NCI-H1092 treated with DMSO at 0.1 percent for 48 hours (cell line): ENCODE measurements at regions not wholly inside any gene's neighbourhood (a gene's known extent, or its start where the extent isn't known, plus 50 kb on each side); places are given as distances from the start of the nearest gene placed in this dataset.
"Not testable (repeated sequence)": the region's sequence is repeated elsewhere in the genome, so short reads cannot be mapped to it uniquely, and the experiment has no call there.

Experiments used
- DNase-seq: peaks from one replicate; lab custom pipeline; 2025; lab: John Stamatoyannopoulos, UW

- no peak for DNase-seq
These were observed 364.2 kb upstream of the CNTN3 start for GRCh38 chr3:74978684-74979083.

DNA sequence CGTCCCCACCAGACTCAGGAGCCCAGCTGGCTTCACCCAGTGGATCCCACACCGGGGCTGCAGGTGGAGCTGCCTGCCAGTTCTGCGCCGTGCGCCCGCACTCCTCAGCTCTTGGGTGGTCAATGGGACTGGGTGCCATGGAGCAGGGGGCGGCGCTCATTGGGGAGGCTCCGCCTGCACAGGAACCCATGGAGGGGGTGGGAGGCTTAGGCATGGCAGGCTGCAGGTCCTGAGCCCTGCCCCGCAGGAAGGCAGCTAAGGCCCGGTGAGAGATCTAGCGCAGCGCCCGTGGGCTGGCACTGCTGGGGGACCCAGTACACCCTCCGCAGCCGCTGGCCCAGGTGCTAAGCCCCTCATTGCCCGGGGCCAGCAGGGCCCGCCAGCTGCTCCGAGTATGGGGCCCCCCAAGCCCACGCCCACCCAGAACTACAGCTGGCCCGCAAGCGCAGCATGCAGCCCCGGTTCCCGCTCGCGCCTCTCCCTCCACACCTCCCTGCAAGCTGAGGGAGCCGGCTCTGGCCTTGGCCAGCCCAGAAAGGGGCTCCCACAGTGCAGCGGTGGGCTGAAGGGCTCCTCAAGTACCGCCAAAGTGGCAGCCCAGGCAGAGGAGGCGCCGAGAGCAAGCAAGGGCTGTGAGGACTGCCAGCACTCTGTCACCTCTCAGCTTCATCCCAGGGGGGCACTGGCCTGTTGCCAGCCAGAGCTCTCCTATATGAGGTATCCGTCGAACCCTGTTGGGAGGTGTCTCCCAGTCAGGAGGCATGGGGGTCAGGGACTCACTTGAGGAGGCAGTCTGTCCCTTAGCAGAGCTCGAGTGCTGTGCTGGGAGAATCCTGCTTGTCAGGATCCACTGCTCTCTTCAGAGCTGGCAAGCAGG lies 370.8 kb upstream of the CNTN3 start:
- DNase-seq: not testable (repeated sequence)

DNA sequence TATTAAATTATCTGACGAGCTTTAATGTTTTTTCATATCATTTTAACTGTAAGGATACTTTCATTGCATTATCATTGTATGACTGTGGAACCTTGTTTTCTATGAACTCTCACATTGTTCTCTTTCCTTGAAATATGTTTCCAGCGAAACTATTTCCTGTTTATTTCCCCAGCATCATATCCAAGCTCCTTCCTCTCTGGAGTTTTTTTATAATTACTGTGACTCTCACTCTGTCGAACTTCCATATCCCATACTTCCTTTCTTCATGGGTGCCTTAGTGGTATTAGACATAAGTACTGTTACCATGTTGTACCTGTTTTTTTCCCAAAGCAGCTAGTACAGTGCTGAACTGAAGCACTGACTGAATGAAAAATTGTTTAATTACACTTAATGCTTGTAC lies 373.6 kb upstream of the CNTN3 start:
- DNase-seq: no peak

GRCh38 chr3:74992898-74993297 lies 378.4 kb upstream of the CNTN3 start:
- DNase-seq: no peak

DNA sequence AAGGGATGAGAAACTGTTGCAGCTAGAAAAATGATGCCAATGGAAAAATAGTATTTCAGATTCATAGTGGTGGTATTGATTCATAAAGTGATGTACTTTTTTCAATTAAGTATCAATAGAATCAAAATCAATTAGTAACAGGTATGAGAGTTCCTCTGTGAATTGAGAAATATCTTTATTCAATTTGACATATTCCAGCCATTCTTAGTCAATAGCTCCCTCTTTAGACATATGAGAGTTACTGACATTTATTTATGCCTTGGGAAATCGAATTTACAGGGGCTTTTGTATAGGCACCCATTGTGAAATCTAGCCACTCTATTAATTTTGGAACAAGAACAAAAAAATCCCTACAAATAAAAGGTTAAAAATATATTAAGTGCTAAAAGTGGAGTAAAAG lies 386.9 kb upstream of the CNTN3 start:
- peak; percentile 25 for DNase-seq

DNA sequence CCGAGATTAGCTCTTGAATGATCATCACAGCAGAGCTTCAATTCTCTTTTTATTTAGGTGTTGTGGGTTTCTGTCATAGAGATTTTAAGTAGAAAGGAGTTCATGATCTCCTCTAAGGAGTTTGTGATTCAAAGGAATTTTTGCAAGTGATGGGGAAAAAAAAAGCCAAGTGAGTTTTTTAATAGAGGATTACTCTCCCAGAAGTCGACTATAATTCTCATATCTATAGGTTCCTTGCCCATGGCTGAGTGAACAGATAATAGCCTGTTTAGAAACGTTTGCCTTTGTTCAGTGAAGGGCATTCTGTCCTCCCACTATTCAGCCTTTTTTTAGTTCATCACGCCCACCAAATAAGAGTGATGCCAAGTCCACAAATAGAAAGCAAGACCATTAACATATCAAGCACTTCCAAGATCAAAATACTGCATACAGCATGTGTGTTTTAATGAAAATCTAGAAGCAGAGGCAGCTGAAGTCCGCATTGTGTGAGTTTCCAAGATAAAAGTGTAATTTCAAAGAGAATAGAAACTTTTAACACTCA lies 398.4 kb upstream of the CNTN3 start:
- DNase-seq: no peak

DNA sequence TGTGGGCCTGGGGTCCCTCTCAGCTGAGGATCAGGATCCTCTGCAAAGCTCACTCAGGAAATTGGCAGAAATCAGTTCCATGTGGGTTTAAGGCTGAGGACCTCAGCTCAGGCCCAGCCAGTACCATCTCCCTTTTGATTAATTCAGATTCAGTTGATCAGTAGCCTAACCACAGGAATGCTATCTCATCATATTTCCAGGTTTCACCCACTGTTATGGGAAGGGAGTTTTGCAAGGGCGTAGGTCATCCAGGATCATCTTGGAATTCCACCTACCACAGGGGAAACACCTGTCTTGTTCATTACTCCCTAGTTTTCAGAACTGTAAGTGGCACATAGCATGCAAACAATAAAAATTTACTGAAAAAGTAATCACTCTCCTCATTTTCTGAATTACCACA lies 399.5 kb upstream of the CNTN3 start:
- DNase-seq: no peak

GRCh38 chr3:75015280-75015679 lies 400.8 kb upstream of the CNTN3 start:
- no peak for DNase-seq

DNA sequence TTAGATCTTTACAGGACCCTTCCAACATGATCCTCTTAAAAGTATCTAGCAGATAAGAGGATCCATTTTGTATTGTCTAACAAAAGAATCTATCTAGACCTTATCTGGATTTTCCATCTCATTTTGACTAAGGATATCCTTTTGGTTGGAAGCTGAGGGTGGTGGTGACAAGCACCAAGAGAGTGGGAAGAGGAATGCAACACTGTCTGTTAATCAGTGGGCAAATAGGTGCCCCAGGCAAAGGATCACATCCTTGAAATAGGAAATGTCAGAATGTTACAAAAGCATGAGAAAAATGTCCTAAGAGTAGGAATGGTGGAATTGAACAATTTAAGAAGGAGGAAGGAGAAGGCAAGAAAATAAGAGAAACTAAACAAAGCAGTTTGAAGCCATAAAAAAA lies 420.7 kb upstream of the CNTN3 start:
- no peak for DNase-seq

DNA sequence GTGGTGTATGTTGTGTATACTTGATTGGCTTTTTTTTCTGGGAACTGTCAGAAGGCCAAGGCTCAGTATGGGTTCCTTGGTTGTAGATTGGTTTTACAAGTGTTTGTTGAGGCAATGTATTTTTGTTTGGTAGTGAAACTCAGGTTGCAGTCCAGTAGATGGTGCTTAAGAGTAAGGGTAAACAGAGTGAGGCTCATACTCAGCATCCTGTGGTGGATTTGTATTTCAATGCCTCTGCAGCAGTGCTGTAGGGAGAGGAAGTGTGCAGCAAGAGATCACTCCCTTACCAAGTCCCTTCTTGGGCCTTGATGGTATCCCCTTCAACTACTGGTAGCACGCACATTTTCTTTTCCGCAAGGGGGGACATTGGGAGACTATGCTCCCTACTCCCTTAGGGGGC lies 428.5 kb upstream of the CNTN3 start:
- DNase-seq: no peak

GRCh38 chr3:75048650-75049049 lies 434.2 kb upstream of the CNTN3 start:
- DNase-seq: no peak

DNA sequence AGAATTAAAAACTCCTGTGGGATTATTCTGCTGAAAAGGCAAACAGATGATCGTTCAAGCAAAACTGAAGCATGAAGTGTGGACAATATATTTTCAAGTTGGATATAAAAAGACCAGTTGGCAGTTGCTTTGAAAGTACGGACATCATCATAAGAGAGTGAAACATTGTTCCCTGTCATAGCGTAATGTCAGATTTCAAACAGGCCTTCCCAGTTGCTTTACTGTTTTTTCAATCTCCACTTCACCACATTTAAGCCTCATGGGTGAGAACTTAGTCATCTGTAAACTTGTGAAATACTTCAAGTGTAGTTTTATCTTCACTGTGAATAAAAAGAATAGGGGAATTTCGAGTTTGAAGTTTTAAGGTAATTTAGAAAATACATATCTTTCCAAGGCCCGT lies 435.1 kb upstream of the CNTN3 start:
- no peak for DNase-seq

DNA sequence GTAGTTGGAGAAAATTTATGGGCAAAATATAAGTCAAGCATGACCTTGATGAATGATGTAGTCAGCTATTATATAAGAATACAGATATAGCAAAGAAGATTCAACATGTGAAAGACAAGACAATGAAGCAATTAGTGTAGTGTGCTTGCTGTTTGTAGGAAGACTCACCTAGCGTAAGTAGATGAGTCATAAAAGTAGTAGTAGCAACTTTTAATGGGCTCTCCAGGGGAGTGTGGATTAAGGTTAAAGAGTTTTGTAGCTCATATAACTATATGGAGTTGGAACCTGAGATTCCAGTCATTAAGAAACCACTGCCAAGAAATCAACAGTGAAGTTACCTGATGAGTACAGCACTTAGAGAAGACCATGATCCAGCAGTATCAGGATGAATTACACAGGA lies 444.7 kb upstream of the CNTN3 start:
- DNase-seq: no peak

DNA sequence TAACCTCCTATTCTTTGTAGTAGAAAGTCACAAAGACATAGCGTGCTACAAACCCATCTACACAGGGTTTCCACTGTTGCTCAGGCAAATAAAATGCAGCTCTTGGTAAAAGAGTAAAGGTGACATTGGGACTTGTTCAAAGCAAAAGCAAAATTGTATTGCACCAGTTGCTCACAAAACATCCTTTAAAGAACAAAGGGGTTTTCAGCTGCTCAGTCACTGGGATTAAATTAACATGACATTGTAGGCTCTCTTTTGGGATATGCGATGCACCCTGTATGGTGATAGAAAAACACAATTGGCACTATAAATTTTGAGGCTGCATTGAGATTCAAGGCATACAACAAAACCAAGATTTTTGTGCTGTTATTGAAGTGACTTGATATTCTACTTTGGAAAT lies 447.3 kb upstream of the CNTN3 start:
- DNase-seq: no peak

DNA sequence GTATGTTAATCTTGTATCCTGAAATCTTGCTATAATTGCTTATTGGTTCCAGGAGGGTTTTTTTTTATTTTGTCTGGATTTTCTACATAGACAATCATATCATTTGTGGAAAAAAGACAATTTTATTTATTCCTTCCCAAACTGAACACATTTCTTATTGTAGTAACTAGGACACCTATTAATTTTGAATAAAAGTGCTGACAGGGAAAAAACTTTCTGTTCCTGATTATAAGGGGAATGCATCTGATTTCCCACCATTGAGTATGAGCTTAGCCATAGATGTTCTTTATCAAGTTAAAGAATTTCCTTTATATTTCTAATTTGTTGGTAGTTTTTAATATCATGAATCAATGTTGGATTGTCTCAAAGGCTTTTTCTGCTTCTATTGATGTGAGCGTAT lies 460.7 kb upstream of the CNTN3 start:
- no peak for DNase-seq

DNA sequence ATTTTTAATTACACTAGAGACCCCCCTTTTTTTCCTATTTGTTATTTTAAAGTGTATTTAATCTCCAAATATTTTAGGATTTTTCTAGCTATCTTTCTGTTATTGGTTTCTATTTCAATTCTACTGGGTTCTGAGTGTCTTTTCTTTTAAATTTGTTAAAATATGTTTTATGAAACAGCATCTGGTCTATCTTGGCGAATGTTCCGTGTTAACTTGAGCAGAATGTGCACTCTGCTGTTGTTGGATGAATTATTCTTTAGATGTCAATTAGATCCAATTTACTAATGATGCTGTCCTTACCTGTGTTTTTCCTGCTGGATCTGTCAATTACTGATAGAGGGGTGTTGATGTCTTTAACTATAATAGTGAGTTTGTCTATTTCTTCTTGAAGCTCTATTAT lies 462.0 kb upstream of the CNTN3 start:
- no peak for DNase-seq

GRCh38 chr3:75078290-75078689 lies 463.8 kb upstream of the CNTN3 start:
- DNase-seq: no peak

DNA sequence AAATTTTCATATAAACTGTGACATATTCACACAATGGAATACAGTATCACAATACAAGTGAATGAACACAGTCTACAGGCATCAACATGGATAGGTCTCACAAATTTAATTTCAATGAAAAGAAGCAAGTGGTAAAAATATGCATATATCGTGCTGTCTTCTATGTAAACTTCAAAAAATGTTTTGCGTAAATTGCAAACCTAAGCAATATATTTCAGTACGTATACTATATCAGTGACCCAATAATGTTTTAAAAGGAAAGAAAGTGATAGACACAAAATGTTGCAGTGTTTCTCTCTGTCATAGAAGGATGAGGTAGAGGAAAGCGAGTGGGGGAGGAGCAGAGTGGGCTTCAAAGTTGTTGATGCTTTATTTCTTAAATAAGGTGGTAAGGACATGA lies 468.4 kb upstream of the CNTN3 start:
- DNase-seq: no peak

GRCh38 chr3:75089841-75090240 lies 475.4 kb upstream of the CNTN3 start:
- peak; percentile 16 for DNase-seq

GRCh38 chr3:75101329-75102147 lies 487.1 kb upstream of the CNTN3 start:
- DNase-seq: no peak

- no peak for DNase-seq
These were observed 496.3 kb upstream of the CNTN3 start for GRCh38 chr3:75110741-75111140.

- no peak for DNase-seq
These were observed 501.2 kb upstream of the CNTN3 start for GRCh38 chr3:75115695-75116094.

GRCh38 chr3:75118779-75119178 lies 504.3 kb upstream of the CNTN3 start:
- DNase-seq: no peak
